OCI-LY7 (cell line): ENCODE measurements at regions not wholly inside any gene's neighbourhood (a gene's known extent, or its start where the extent isn't known, plus 50 kb on each side); places are given as distances from the start of the nearest gene placed in this dataset.

Experiments
- BruUV-seq: library from RNA; stranded (reverse); fragments of 400-500 nt; replicated peaks from 2 replicates; lab custom pipeline; 2021; lab: Mats Ljungman, UMichigan
- CTCF ChIA-PET: fragments of 300-600 bp; sonication (Branson Sonifier 250); formaldehyde crosslinking; loops from one replicate; lab custom pipeline; 2022; ENCODE audit warnings: antibody characterized with exemption; ENCODE audit not compliant: unreplicated experiment; lab: Charles Lee
- POLR2A ChIA-PET: fragments of 300-600 bp; sonication (Branson Sonifier 250); formaldehyde crosslinking; loops from one replicate; lab custom pipeline; 2022; ENCODE audit warnings: antibody characterized with exemption; lab: Charles Lee
- DNase-seq: peaks from one replicate; pipeline ENCODE4 v3.0.0-alpha.2; 2015; ENCODE audit warnings: low spot score
- H2AFZ ChIP-seq: fragments of 200-600 bp; sonication (generic), shearing (Covaris generic); 2 replicates; pipeline ENCODE4 v1.6.1; 2014; ENCODE audit warnings: mild to moderate bottlenecking, antibody characterized with exemption, low read length, moderate library complexity
- H3K27ac ChIP-seq: fragments of 200-600 bp; sonication (generic); 2 replicates; pipeline ENCODE4 v1.5.1; 2014; ENCODE audit warnings: mixed run types, low read depth, mild to moderate bottlenecking, moderate library complexity, low read length, inconsistent platforms; ENCODE audit not compliant: poor library complexity, severe bottlenecking
- H3K36me3 ChIP-seq: fragments of 200-600 bp; sonication (generic); 2 replicates; pipeline ENCODE4 v1.6.1; 2014; ENCODE audit warnings: mild to moderate bottlenecking, antibody characterized with exemption, low read length, moderate library complexity, mixed read lengths; ENCODE audit not compliant: insufficient read depth
- H3K4me1 ChIP-seq: fragments of 200-600 bp; sonication (generic); 2 replicates; pipeline ENCODE4 v1.5.1; 2014; ENCODE audit warnings: mild to moderate bottlenecking, low read length; ENCODE audit not compliant: insufficient read depth, poor library complexity, severe bottlenecking
- H3K4me2 ChIP-seq: fragments of 200-600 bp; sonication (generic); 2 replicates; pipeline ENCODE4 v1.6.1; 2014; ENCODE audit warnings: mild to moderate bottlenecking, low read length
- H3K4me3 ChIP-seq: fragments of 200-600 bp; sonication (generic); 2 replicates; pipeline ENCODE4 v1.5.1; 2014; ENCODE audit warnings: mild to moderate bottlenecking, low read depth, low read length; ENCODE audit not compliant: poor library complexity, severe bottlenecking
- H3K79me2 ChIP-seq: fragments of 200-600 bp; sonication (generic); 2 replicates; pipeline ENCODE4 v1.6.1; 2016; ENCODE audit warnings: low read depth, mild to moderate bottlenecking, low read length, moderate library complexity, mixed read lengths; ENCODE audit not compliant: insufficient read depth
- H3K9me2 ChIP-seq: fragments of 200-600 bp; sonication (generic); 2 replicates; pipeline ENCODE4 v1.6.1; 2016; ENCODE audit warnings: mild to moderate bottlenecking, low read length, mixed read lengths; ENCODE audit not compliant: insufficient read depth
- H3K9me3 ChIP-seq: fragments of 200-600 bp; sonication (generic); 2 replicates; pipeline ENCODE4 v1.6.1; 2014; ENCODE audit warnings: mild to moderate bottlenecking, mixed run types, low read length, mixed read lengths
- H4K20me1 ChIP-seq: fragments of 200-600 bp; sonication (generic); 2 replicates; pipeline ENCODE4 v1.6.1; 2014; ENCODE audit warnings: mild to moderate bottlenecking, antibody characterized with exemption, low read length, moderate library complexity, mixed read lengths; ENCODE audit not compliant: insufficient read depth
- EZH2phosphoT487 ChIP-seq: fragments of 200-600 bp; sonication (generic); IDR thresholded peaks from 2 replicates; pipeline ENCODE4 v1.6.1; 2018; ENCODE audit warnings: low read depth, borderline replicate concordance, mild to moderate bottlenecking, mixed run types, antibody characterized with exemption, low read length, moderate library complexity, mixed read lengths
- intact Hi-C: fragments of 100-400 bp; cut with micrococcal nuclease; formaldehyde crosslinking; loops from one replicate; pipeline ENCODE4 v1.10.0; 2022; ENCODE audit not compliant: unreplicated experiment
- TF ChIP-seq, protein P1 (sequence below): fragments of 200-600 bp; sonication (generic); conservative IDR thresholded peaks from 2 replicates; pipeline ENCODE4 v1.5.1; 2014; ENCODE audit warnings: mild to moderate bottlenecking, antibody characterized with exemption, low read length, moderate library complexity, mixed read lengths

DNA sequence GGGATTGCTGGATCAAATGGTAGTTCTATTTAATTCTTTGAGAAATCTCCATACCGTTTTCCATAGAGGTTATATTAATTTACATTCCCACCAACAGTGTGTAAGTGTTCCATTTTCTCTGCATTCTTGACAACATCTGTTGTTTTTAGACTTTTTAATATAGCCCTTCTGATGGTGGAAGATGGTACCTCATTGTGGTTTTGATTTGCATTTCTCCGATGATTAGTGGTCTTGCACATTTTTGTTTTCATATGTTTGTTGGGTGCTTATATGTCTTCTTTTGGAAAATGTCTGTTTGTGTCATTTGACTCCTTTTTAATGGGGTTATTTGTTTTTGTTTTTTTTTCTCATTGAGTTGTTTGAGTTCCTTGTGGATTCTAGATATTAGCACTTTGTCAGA is 75.3 kb upstream of the PUDP start:
- Histone ChIP-seq H3K4me3 (peak overlapping the region; percentile 85), H3K4me1 (peaks cover 70% of the 10 kb centered on the region), H3K36me3 (no peaks in the 10 kb centered on the region), H3K4me2 (peak overlapping the region; percentile 90), H3K9me3 (no peaks in the 10 kb centered on the region), H4K20me1 (no peaks in the 10 kb centered on the region), H3K79me2 (peaks cover 87% of the 10 kb centered on the region), H3K9me2 (no peaks in the 10 kb centered on the region), H2AFZ (no peak overlapping the region), H3K27ac (peak overlapping the region; percentile 90)
- TF ChIP-seq, protein P1, sequence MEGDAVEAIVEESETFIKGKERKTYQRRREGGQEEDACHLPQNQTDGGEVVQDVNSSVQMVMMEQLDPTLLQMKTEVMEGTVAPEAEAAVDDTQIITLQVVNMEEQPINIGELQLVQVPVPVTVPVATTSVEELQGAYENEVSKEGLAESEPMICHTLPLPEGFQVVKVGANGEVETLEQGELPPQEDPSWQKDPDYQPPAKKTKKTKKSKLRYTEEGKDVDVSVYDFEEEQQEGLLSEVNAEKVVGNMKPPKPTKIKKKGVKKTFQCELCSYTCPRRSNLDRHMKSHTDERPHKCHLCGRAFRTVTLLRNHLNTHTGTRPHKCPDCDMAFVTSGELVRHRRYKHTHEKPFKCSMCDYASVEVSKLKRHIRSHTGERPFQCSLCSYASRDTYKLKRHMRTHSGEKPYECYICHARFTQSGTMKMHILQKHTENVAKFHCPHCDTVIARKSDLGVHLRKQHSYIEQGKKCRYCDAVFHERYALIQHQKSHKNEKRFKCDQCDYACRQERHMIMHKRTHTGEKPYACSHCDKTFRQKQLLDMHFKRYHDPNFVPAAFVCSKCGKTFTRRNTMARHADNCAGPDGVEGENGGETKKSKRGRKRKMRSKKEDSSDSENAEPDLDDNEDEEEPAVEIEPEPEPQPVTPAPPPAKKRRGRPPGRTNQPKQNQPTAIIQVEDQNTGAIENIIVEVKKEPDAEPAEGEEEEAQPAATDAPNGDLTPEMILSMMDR: no peak
- TF ChIP-seq EZH2phosphoT487: no peak
- ChIA-PET CTCF (no interaction called here), POLR2A (no interaction called here)
- DNase-seq: no peak
- BruUV-seq: no TSS peak
- intact Hi-C loops: loop anchor here (5.0 to 10.0 kb wide), 3 partner anchors 76 to 138 kb away; partner anchors contain the start of genes PUDP and STS

DNA sequence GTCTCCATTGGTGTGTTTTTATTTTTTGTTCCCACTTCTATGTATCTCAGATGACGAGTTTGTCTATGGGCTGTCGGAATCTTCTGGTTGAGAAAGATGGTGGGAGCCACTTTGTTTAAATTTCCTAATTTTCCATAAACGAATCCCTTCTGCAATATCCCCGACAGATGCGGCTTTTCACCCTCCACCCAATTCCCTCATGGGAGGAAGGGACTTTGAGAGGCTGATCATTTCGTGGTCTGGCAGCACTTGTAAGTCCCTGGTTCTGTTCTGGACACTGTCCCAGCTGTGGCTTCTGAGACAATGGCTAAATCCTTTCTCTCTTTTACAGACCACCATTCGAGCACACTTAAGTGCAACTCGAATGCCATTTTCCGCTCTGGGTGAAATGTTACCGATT is 72.2 kb upstream of the PUDP start:
- Histone ChIP-seq H3K4me3 (peak overlapping the region; percentile 85), H3K36me3 (no peaks in the 10 kb centered on the region), H3K9me3 (no peaks in the 10 kb centered on the region), H3K9me2 (no peaks in the 10 kb centered on the region), H3K79me2 (peaks cover 56% of the 10 kb centered on the region), H3K4me1 (peaks cover 65% of the 10 kb centered on the region), H3K27ac (peak overlapping the region; percentile 90), H2AFZ (peak overlapping the region; percentile 64), H3K4me2 (peak overlapping the region; percentile 90), H4K20me1 (no peaks in the 10 kb centered on the region)
- POLR2A ChIA-PET: interaction anchor here (0.6 to 2.3 kb wide), 7 partner anchors 9 to 111 kb away, joined by 3 to 12 read pairs (median 3); no protein-coding TSS in a partner anchor
- TF ChIP-seq, protein P1: no peak
- no peak for TF ChIP-seq EZH2phosphoT487
- CTCF ChIA-PET: no interaction called here
- DNase-seq: no peak
- intact Hi-C loops: loop anchor here (5.0 to 10.0 kb wide), 3 partner anchors 73 to 135 kb away; partner anchors contain the start of genes PUDP and STS
- BruUV-seq: no TSS peak

DNA sequence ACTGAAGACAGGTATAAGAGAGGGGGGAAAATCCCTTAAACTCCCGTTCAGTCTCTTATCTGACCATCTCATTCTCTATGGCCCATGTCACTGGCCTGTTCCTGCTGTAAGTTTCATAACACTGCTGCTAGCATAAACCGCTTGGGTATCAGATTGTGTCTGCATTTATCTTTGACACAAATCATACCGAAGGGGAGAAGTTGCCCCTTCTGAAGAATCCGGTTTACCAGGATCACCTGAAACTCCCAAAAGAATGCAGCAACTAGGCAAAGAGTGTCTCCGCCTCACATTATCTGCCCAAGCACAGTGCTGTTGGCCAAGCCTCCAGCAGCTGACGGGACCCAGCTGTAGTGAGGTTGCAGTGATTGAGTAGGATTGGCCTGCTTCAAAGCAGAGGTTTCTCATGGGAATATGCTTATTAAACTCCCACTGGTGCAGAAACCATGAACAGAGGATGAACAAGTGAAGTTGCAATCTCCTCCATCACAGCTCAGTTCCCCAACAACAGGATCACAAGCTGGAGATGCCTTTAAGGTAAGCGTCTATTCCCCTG is 71.3 kb upstream of the PUDP start:
- H3K79me2 ChIP-seq: peaks cover 47% of the 10 kb centered on the region
- CTCF ChIA-PET: no interaction called here
- DNase-seq: peak; percentile 56
- no peaks in the 10 kb centered on the region for H3K36me3 ChIP-seq
- peak overlapping the region; percentile 85 for H3K4me3 ChIP-seq
- TF ChIP-seq EZH2phosphoT487: no peak
- TF ChIP-seq, protein P1: no peak
- H3K9me3 ChIP-seq: no peaks in the 10 kb centered on the region
- POLR2A ChIA-PET: interaction anchor here (0.5 to 2.3 kb wide), 8 partner anchors 10 to 1257 kb away, joined by 3 to 12 read pairs (median 4); no protein-coding TSS in a partner anchor
- peak overlapping the region; percentile 46; the same call in 1 of the 2 replicates for H2AFZ ChIP-seq
- H3K27ac ChIP-seq: peak overlapping the region; percentile 90
- H3K9me2 ChIP-seq: no peaks in the 10 kb centered on the region
- peak overlapping the region; percentile 90 for H3K4me2 ChIP-seq
- H4K20me1 ChIP-seq: no peaks in the 10 kb centered on the region
- no TSS peak for BruUV-seq
- H3K4me1 ChIP-seq: peaks cover 56% of the 10 kb centered on the region
- intact Hi-C loops: loop anchor here (2.0 kb wide), 1 partner anchor 108 kb away; no protein-coding TSS in a partner anchor
